D721Med (cell line): ENCODE measurements at regions not wholly inside any gene's neighbourhood (a gene's known extent, or its start where the extent isn't known, plus 50 kb on each side); places are given as distances from the start of the nearest gene placed in this dataset.

Experiments used
- DNase-seq: peaks from one replicate; pipeline ENCODE4 v3.0.0; 2011; ENCODE audit warnings: low spot score; ENCODE audit not compliant: insufficient read length
- FAIRE-seq: peaks from 2 replicates; lab custom pipeline; 2011; peaks lifted over from hg19 to GRCh38; lab: Jason Lieb, UNC
- TF ChIP-seq, protein P1 (sequence below): IDR thresholded peaks from 2 replicates; pipeline ENCODE4 v1.5.1; 2012; ENCODE audit warnings: mild to moderate bottlenecking, control low read depth; ENCODE audit not compliant: insufficient read depth; ENCODE audit errors: missing control alignments

DNA sequence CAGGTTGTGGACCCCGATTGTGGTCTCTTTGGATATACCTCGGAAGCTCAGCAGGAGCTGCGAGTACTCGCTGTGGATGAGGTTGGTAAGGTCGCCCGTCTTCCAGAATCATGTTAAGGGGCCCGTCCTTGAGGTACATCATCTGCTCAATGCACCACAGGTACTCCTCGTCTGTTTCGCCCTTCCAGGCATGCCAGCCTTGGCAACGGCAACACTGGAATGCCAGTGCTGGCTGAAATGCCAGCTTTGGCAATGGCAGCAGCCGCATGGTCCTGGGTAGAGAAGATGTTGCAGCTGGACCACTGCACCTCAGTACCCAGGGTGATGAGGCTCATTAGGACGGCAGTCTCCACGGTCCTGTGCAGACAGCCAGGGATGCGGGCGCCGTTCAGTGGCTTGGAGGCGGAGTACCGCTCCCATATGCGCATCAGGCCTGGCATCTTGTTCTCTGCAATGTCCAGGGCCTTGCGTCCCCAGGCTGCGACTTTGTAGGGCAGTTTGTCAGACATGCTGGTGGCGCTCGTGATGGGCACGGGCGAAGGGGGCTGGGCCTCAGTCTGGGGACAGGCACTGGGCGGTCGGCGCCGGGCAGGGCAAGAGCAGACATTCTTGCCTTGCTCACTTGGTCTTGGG lies 122.2 kb upstream of the NXPH2 start:
- DNase-seq (no peak), FAIRE-seq (no peak)
- TF ChIP-seq, protein P1, sequence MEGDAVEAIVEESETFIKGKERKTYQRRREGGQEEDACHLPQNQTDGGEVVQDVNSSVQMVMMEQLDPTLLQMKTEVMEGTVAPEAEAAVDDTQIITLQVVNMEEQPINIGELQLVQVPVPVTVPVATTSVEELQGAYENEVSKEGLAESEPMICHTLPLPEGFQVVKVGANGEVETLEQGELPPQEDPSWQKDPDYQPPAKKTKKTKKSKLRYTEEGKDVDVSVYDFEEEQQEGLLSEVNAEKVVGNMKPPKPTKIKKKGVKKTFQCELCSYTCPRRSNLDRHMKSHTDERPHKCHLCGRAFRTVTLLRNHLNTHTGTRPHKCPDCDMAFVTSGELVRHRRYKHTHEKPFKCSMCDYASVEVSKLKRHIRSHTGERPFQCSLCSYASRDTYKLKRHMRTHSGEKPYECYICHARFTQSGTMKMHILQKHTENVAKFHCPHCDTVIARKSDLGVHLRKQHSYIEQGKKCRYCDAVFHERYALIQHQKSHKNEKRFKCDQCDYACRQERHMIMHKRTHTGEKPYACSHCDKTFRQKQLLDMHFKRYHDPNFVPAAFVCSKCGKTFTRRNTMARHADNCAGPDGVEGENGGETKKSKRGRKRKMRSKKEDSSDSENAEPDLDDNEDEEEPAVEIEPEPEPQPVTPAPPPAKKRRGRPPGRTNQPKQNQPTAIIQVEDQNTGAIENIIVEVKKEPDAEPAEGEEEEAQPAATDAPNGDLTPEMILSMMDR = no peak

DNA sequence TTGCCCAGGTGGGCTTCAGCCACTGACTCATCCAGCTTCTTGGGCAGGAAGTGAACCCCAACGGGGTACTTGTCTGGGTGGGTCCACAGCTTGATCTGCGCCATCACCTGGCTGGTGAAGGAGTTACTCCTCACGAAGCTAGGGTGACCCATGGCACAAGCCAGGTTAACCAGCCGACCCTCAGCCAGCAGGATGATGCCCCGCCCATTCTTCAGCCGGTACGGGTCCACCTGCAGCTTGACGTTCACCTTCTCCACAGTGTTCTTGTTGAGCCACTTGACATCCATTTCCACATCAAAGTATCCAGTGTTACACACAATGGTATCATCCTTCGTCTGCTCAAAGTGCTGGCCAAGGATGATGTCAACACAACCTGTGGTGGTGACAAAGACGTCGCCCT lies 121.3 kb upstream of the NXPH2 start:
- DNase-seq (no peak), FAIRE-seq (no peak)
- TF ChIP-seq, protein P1 = no peak

DNA sequence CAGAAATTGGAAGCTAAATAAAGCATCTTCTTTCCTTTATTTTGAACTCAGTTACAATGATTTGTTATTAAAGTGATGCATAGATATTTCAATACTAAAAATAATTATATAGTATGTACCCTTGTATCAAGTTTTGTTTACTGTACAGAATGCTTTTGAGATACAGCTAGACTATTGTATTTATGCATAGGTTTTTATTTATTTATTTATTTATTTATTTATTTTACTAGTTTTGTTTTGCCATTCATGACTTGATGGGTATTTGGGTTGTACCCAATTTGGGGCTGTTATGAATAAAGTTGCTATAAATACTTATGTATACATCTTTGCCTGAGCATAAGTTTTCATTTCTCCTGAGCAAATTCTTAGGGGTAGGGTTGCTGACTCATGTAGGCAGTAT lies 118.7 kb upstream of the NXPH2 start:
- DNase-seq (no peak), FAIRE-seq (no peak)
- TF ChIP-seq, protein P1 = no peak

DNA sequence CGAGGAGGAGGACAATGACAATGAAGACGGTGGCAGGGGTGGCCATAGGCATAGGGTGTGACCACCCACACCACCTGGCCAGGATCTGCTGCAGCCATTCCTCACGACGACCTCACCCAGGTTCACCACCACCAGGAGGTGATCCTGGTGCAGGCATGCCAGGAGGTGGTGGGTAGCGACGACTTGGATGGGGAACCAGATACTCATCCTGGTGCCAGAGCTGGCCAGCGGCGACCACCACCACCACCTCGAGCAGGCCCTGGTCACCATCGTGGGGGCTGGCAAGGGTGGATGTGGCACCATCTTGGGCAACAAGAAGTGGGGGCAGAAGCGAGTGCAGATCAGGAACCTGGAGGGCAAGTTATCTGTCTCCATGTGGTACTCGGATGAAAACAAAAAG lies 117.1 kb upstream of the NXPH2 start:
- no peak for FAIRE-seq
- TF ChIP-seq, protein P1 = no peak
- DNase-seq = no peak

DNA sequence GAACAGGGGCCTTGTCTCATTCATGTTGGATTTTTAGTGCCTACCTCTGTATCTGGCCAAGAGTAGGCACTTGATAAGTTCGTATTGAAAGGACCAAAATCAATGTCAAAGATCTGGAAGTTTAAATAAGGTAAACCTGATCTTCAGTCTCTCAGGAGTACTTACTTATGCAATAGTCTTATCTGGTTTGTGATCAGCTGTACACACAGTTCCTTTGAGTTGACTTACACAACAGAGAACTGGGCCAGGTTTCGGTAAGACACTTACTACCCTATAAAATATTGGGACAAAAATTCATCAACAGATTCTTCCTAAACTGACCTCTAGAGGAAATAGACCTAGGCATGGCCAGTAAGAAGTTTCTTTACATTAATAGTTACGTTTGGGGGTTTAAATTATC lies 113.6 kb upstream of the NXPH2 start:
- FAIRE-seq = no peak
- TF ChIP-seq, protein P1 = no peak
- DNase-seq = no peak

DNA sequence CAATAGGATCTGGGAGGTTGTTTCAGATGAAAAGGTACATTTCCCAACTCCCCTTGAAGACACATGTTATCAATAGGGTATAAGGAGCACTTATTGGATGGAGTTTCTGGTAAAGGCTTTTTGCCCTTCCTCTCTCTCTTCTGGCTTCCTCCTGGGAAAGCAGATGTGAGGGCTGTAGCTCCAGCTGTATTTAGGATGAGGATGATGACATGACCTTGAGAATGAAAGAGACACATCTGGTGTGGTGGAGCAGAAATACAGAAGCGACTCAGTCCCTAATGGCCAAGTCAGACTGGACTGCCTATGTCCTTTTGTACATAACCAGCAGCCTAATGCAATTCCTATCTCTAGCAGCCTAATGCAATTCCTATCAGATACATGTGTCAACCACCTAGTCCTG lies 100.9 kb upstream of the NXPH2 start:
- TF ChIP-seq, protein P1 = no peak
- DNase-seq = no peak
- FAIRE-seq = no peak

DNA sequence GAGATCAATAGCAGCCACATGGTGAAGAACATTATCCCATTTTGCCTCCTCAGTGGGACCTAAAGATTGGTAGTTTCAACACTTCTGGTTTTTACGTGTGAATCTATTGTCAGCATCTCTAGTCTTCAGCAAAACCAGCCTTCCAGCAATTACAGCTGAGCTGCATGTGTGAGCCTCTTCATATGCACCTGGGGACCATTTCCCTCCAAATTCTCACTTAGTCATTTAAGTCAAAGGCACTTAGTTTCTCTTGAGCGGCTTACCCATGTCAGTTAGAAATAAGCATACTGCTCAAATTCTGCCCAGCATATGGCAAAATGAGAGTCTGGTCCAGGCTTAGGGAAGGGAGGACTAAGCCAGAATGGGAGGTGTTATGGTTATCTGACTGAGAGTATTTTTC lies 99.7 kb upstream of the NXPH2 start:
- FAIRE-seq (no peak), DNase-seq (no peak)
- TF ChIP-seq, protein P1 = no peak
